Fibroblast of lung (primary cell): ENCODE measurements at regions not wholly inside any gene's neighbourhood (a gene's known extent, or its start where the extent isn't known, plus 50 kb on each side); places are given as distances from the start of the nearest gene placed in this dataset.

ENCODE experiments used
- EZH2 ChIP-seq: IDR thresholded peaks from 2 replicates; pipeline ENCODE4 v1.5.1; 2012; ENCODE audit warnings: low read length, control low read depth, mild to moderate bottlenecking; ENCODE audit errors: missing control alignments
- TF ChIP-seq, protein P1 (sequence below), 2 donors: IDR thresholded peaks in 1 of 2; conservative IDR thresholded peaks in 1 of 2; 1 replicate in 1 of 2; 2 replicates in 1 of 2; pipeline ENCODE4 v1.5.1; 2011 to 2012; ENCODE audit warnings: low read length in 2 of 2, control low read depth in 1 of 2, inconsistent platforms in 1 of 2, low read depth in 1 of 2, mild to moderate bottlenecking in 1 of 2

DNA sequence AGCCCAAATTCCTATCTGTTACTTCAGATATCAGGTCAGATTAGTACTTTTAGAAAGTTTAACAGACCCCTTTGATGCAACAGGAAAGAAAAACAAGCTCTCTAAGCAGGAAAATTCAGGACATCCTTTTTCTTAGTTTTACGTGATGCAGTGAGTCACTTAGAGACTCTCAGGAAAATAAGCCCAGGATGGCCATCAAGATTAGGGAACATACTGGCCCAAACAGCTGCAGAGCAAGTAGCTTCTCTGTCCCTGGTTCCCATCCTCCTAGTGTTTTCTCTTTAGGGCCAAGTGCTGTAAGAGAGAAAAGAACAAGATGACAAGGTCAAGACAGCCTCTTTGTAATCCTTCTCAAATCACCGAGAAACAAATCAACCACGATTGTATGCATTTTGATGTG is 219.1 kb downstream of the ZNF674 start:
- TF ChIP-seq, protein P1, sequence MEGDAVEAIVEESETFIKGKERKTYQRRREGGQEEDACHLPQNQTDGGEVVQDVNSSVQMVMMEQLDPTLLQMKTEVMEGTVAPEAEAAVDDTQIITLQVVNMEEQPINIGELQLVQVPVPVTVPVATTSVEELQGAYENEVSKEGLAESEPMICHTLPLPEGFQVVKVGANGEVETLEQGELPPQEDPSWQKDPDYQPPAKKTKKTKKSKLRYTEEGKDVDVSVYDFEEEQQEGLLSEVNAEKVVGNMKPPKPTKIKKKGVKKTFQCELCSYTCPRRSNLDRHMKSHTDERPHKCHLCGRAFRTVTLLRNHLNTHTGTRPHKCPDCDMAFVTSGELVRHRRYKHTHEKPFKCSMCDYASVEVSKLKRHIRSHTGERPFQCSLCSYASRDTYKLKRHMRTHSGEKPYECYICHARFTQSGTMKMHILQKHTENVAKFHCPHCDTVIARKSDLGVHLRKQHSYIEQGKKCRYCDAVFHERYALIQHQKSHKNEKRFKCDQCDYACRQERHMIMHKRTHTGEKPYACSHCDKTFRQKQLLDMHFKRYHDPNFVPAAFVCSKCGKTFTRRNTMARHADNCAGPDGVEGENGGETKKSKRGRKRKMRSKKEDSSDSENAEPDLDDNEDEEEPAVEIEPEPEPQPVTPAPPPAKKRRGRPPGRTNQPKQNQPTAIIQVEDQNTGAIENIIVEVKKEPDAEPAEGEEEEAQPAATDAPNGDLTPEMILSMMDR (conservative IDR thresholded peaks at IDR 0.05 in 1 of 2, IDR thresholded peaks at IDR 0.05 in 1 of 2; ENCODE audit: low read depth in 1 of 2, low read length in 2 of 2), result no peak
- no peak for TF ChIP-seq EZH2
